DOHH2 (cell line): ENCODE measurements at regions not wholly inside any gene's neighbourhood (a gene's known extent, or its start where the extent isn't known, plus 50 kb on each side); places are given as distances from the start of the nearest gene placed in this dataset.

Source experiments
- H3F3A ChIP-seq: fragments of 200-600 bp; sonication (generic), shearing (Covaris generic); 2 replicates; pipeline ENCODE4 v1.6.0; 2016; ENCODE audit warnings: antibody characterized with exemption, mild to moderate bottlenecking; ENCODE audit not compliant: control insufficient read depth, insufficient read depth
- H3K27ac ChIP-seq: fragments of 200-600 bp; sonication (generic); 2 replicates; pipeline ENCODE4 v1.5.1; 2014; ENCODE audit warnings: low read depth, mild to moderate bottlenecking, low read length, moderate library complexity
- H3K27me3 ChIP-seq: fragments of 200-600 bp; sonication (generic); 2 replicates; pipeline ENCODE4 v1.6.1; 2014; ENCODE audit warnings: mild to moderate bottlenecking, low read length, mixed read lengths; ENCODE audit not compliant: control insufficient read depth
- H3K36me3 ChIP-seq: fragments of 200-600 bp; sonication (generic); 2 replicates; pipeline ENCODE4 v1.6.1; 2014; ENCODE audit warnings: mild to moderate bottlenecking, low read length, moderate library complexity, mixed read lengths; ENCODE audit not compliant: control insufficient read depth
- H3K4me1 ChIP-seq: fragments of 200-600 bp; sonication (generic); 2 replicates; pipeline ENCODE4 v1.6.1; 2014; ENCODE audit warnings: mild to moderate bottlenecking, low read length, mixed read lengths; ENCODE audit not compliant: control insufficient read depth
- H3K4me2 ChIP-seq: fragments of 200-600 bp; sonication (generic); 2 replicates; pipeline ENCODE4 v1.6.0; 2014; ENCODE audit warnings: mild to moderate bottlenecking, low read length, moderate library complexity
- H3K4me3 ChIP-seq: fragments of 200-600 bp; sonication (generic); 2 replicates; pipeline ENCODE4 v1.5.1; 2014; ENCODE audit warnings: mild to moderate bottlenecking, low read length, mixed read lengths
- H3K79me2 ChIP-seq: fragments of 200-600 bp; sonication (generic); 2 replicates; pipeline ENCODE4 v1.6.1; 2014; ENCODE audit warnings: mild to moderate bottlenecking, low read length, mixed read lengths; ENCODE audit not compliant: control insufficient read depth
- H3K9me2 ChIP-seq: fragments of 200-600 bp; sonication (generic); replicated peaks from 2 replicates; pipeline ENCODE4 v1.6.1; 2014; ENCODE audit warnings: mild to moderate bottlenecking, low read length, mixed read lengths; ENCODE audit not compliant: control insufficient read depth
- H3K9me3 ChIP-seq: fragments of 200-600 bp; sonication (generic); 2 replicates; pipeline ENCODE4 v1.6.1; 2014; ENCODE audit warnings: antibody characterized with exemption, low read length, mixed read lengths; ENCODE audit not compliant: control insufficient read depth, insufficient read depth
- H4K20me1 ChIP-seq: fragments of 200-600 bp; sonication (generic); 2 replicates; pipeline ENCODE4 v1.6.0; 2014; ENCODE audit warnings: low read depth, mild to moderate bottlenecking, antibody characterized with exemption, low read length, moderate library complexity; ENCODE audit not compliant: control insufficient read depth, insufficient read depth
- CTCF ChIP-seq: fragments of 200-600 bp; sonication (generic); IDR thresholded peaks from one replicate; pipeline ENCODE4 v1.5.1; 2014; ENCODE audit warnings: antibody characterized with exemption, mild to moderate bottlenecking, low read depth, low read length; ENCODE audit not compliant: poor library complexity, severe bottlenecking
- EZH2phosphoT487 ChIP-seq: fragments of 200-600 bp; sonication (generic); IDR thresholded peaks from 2 replicates; pipeline ENCODE4 v1.6.1; 2017; ENCODE audit warnings: borderline replicate concordance, mild to moderate bottlenecking, antibody characterized with exemption, low read length, moderate library complexity, mixed read lengths

DNA sequence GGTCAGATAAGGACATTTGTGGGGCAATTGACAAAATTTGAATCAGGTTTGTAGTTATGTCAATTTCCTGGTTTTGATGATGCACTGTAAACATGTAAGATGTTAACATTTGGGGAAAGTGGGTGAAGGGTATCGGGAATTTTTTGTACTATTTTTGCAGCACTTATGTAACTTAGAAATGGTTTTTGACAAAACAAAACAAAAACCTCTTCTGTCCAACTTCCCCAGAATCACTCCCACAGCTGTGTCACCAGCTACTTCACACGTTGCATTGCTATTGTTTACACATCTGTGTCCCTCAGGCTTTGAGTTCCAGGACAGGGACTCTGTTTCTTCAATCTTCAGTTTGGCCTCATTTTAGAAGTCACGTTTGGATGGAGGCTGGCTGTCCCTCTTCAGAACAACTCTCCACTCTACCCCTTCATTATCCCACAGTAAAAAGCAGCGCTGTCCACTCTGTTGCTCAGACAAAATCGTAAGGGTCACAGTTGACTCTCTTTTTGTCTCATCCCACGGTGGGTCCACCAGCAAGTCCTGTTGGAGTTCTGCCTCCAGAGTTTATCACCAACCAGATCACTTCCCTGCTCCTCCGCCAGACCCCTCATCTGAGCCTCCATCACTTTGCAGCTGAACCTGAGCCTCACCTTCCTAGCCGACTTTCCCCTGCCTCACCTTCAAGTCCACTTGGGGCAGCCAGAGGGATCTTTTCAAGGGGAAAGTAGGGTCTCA, 63.2 kb downstream of the NENF start:
- TF ChIP-seq EZH2phosphoT487 (no peak), CTCF (no peak)
- Histone ChIP-seq H3K27ac (no peak overlapping the region), H3K9me3 (no peaks in the 10 kb centered on the region), H3K27me3 (peaks cover 14% of the 10 kb centered on the region), H3K4me2 (no peak overlapping the region), H3K4me3 (no peak overlapping the region), H3K9me2 (no peaks in the 10 kb centered on the region), H4K20me1 (no peaks in the 10 kb centered on the region), H3K4me1 (peaks cover 7% of the 10 kb centered on the region), H3K36me3 (no peaks in the 10 kb centered on the region), H3K79me2 (no peaks in the 10 kb centered on the region), H3F3A (no peaks in the 10 kb centered on the region)

- Histone ChIP-seq H3F3A (no peaks in the 10 kb centered on the region), H3K27me3 (peaks cover 14% of the 10 kb centered on the region), H3K36me3 (no peaks in the 10 kb centered on the region), H3K27ac (no peak overlapping the region), H3K9me3 (no peaks in the 10 kb centered on the region), H3K9me2 (no peaks in the 10 kb centered on the region), H3K4me1 (peaks cover 1% of the 10 kb centered on the region), H4K20me1 (no peaks in the 10 kb centered on the region), H3K4me2 (no peak overlapping the region), H3K4me3 (no peak overlapping the region), H3K79me2 (no peaks in the 10 kb centered on the region)
- TF ChIP-seq CTCF (no peak), EZH2phosphoT487 (no peak)
Measured at GRCh38 chr1:212496682-212497081, 64.0 kb downstream of the NENF start.

GRCh38 chr1:212497553-212497952, 64.8 kb downstream of the NENF start:
- Histone ChIP-seq H3K9me3 (no peaks in the 10 kb centered on the region), H3K27ac (no peak overlapping the region), H3F3A (no peaks in the 10 kb centered on the region), H3K4me1 (no peaks in the 10 kb centered on the region), H3K36me3 (no peaks in the 10 kb centered on the region), H3K27me3 (peaks cover 14% of the 10 kb centered on the region), H3K4me2 (no peak overlapping the region), H3K9me2 (no peaks in the 10 kb centered on the region), H3K4me3 (no peak overlapping the region), H3K79me2 (no peaks in the 10 kb centered on the region), H4K20me1 (no peaks in the 10 kb centered on the region)
- no peak for TF ChIP-seq CTCF
- TF ChIP-seq EZH2phosphoT487 = no peak
